Astrocyte (in vitro differentiated cells and primary cell): ENCODE measurements at regions not wholly inside any gene's neighbourhood (a gene's known extent, or its start where the extent isn't known, plus 50 kb on each side); places are given as distances from the start of the nearest gene placed in this dataset.
"Not testable (repeated sequence)": the region's sequence is repeated elsewhere in the genome, so short reads cannot be mapped to it uniquely, and the experiment has no call there.

ENCODE experiments used
- DNase-seq: peaks from one replicate; pipeline ENCODE4 v3.0.0-alpha.2; 2010; ENCODE audit warnings: low read depth
- FAIRE-seq: peaks from 2 replicates; lab custom pipeline; 2011; peaks lifted over from hg19 to GRCh38; lab: Jason Lieb, UNC
- H2AFZ ChIP-seq: 2 replicates; pipeline ENCODE4 v1.6.0; 2012; ENCODE audit warnings: low read depth, low read length, inconsistent platforms
- H3K27ac ChIP-seq: 2 replicates; pipeline ENCODE4 v1.5.1; 2011; ENCODE audit warnings: low read depth, low read length, inconsistent platforms
- H3K27me3 ChIP-seq: 2 replicates; pipeline ENCODE4 v1.6.0; 2011; ENCODE audit warnings: low read length, inconsistent platforms; ENCODE audit not compliant: insufficient read depth
- H3K36me3 ChIP-seq: 2 replicates; pipeline ENCODE4 v1.5.1; 2011; ENCODE audit warnings: low read length, inconsistent platforms; ENCODE audit not compliant: insufficient read depth
- H3K4me1 ChIP-seq: 2 replicates; pipeline ENCODE4 v1.5.1; 2011; ENCODE audit warnings: low read length, inconsistent platforms; ENCODE audit not compliant: insufficient read depth
- H3K4me2 ChIP-seq: 2 replicates; pipeline ENCODE4 v1.6.0; 2012; ENCODE audit warnings: low read length, inconsistent platforms
- H3K4me3 ChIP-seq: 2 replicates; pipeline ENCODE4 v1.5.1; 2011; ENCODE audit warnings: low read depth, mild to moderate bottlenecking, low read length, inconsistent platforms; ENCODE audit not compliant: insufficient read depth
- H3K79me2 ChIP-seq: 2 replicates; pipeline ENCODE4 v1.6.0; 2012; ENCODE audit warnings: mild to moderate bottlenecking, low read length, inconsistent platforms; ENCODE audit not compliant: insufficient read depth
- H3K9ac ChIP-seq: 2 replicates; pipeline ENCODE4 v1.6.0; 2012; ENCODE audit warnings: mild to moderate bottlenecking, low read length, inconsistent platforms
- H3K9me3 ChIP-seq: 2 replicates; pipeline ENCODE4 v1.5.1; 2012; ENCODE audit warnings: low read depth, mild to moderate bottlenecking, low read length, inconsistent platforms; ENCODE audit not compliant: insufficient read depth
- H4K20me1 ChIP-seq: 2 replicates; pipeline ENCODE4 v1.6.0; 2012; ENCODE audit warnings: low read length, inconsistent platforms; ENCODE audit not compliant: insufficient read depth
- H3K27ac Mint-ChIP-seq: one replicate; pipeline ENCODE4 v1.8.0; 2021; ENCODE audit warnings: mild to moderate bottlenecking, mixed read lengths; ENCODE audit not compliant: unreplicated experiment
- H3K27me3 Mint-ChIP-seq: one replicate; pipeline ENCODE4 v1.8.0; 2021; ENCODE audit warnings: low read depth, mixed read lengths; ENCODE audit not compliant: unreplicated experiment
- H3K36me3 Mint-ChIP-seq: one replicate; pipeline ENCODE4 v1.8.0; 2021; ENCODE audit warnings: low read depth, mixed read lengths; ENCODE audit not compliant: unreplicated experiment
- H3K4me1 Mint-ChIP-seq: one replicate; pipeline ENCODE4 v1.8.0; 2021; ENCODE audit warnings: low read depth, mixed read lengths; ENCODE audit not compliant: unreplicated experiment
- H3K4me3 Mint-ChIP-seq: one replicate; pipeline ENCODE4 v1.8.0; 2021; ENCODE audit warnings: mild to moderate bottlenecking, moderate library complexity, mixed read lengths; ENCODE audit not compliant: unreplicated experiment
- H3K9me3 Mint-ChIP-seq: one replicate; pipeline ENCODE4 v1.8.0; 2021; ENCODE audit warnings: mild to moderate bottlenecking, mixed read lengths; ENCODE audit not compliant: unreplicated experiment
- CTCF ChIP-seq: IDR thresholded peaks from 2 replicates; pipeline ENCODE4 v1.5.1; 2011; ENCODE audit warnings: low read depth, mild to moderate bottlenecking, inconsistent platforms, low read length, moderate library complexity; ENCODE audit not compliant: insufficient read depth
- EZH2 ChIP-seq: IDR thresholded peaks from 2 replicates; pipeline ENCODE4 v1.6.1; 2012; ENCODE audit warnings: mild to moderate bottlenecking, low read length, inconsistent platforms; ENCODE audit not compliant: insufficient read depth

GRCh38 chr13:25018729-25019115, 77.2 kb upstream of the PABPC3 start:
- H3K79me2 ChIP-seq, result no peaks in the 10 kb centered on the region
- Mint-ChIP-seq H3K27ac (no peak overlapping the region), H3K36me3 (no peaks in the 10 kb centered on the region), H3K4me3 (no peak overlapping the region), H3K9me3 (peaks cover 3% of the 10 kb centered on the region), H3K27me3 (peaks cover 51% of the 10 kb centered on the region), H3K4me1 (no peaks in the 10 kb centered on the region)
- H3K9me3 ChIP-seq, result no peaks in the 10 kb centered on the region
- no peaks in the 10 kb centered on the region for H3K4me1 ChIP-seq
- no peaks in the 10 kb centered on the region for H4K20me1 ChIP-seq
- no peak overlapping the region for H3K27ac ChIP-seq
- no peak for DNase-seq
- FAIRE-seq, result no peak
- H3K4me3 ChIP-seq, result no peak overlapping the region
- no peak overlapping the region for H3K9ac ChIP-seq
- no peak for TF ChIP-seq EZH2
- TF ChIP-seq CTCF, result no peak
- peaks cover 6% of the 10 kb centered on the region for H3K27me3 ChIP-seq
- peak overlapping the region; percentile 66 for H3K4me2 ChIP-seq
- H3K36me3 ChIP-seq, result no peaks in the 10 kb centered on the region
- H2AFZ ChIP-seq, result peak overlapping the region; percentile 34

GRCh38 chr13:25019741-25020140, 76.2 kb upstream of the PABPC3 start:
- not testable (repeated sequence) for H3K4me3 ChIP-seq, H3K9me3 Mint-ChIP-seq, H3K4me1 ChIP-seq, H3K4me2 ChIP-seq, H3K27ac Mint-ChIP-seq, H4K20me1 ChIP-seq, H3K36me3 Mint-ChIP-seq, H2AFZ ChIP-seq, H3K27me3 ChIP-seq, DNase-seq, H3K27ac ChIP-seq, H3K4me1 Mint-ChIP-seq, FAIRE-seq, H3K4me3 Mint-ChIP-seq, H3K9me3 ChIP-seq, H3K79me2 ChIP-seq, H3K9ac ChIP-seq, H3K36me3 ChIP-seq
- H3K27me3 Mint-ChIP-seq, result peaks cover 47% of the 10 kb centered on the region

- Histone ChIP-seq H3K9ac (no peak overlapping the region), H3K9me3 (no peaks in the 10 kb centered on the region), H3K36me3 (no peaks in the 10 kb centered on the region), H4K20me1 (no peaks in the 10 kb centered on the region), H3K4me3 (no peak overlapping the region), H3K27me3 (peaks cover 2% of the 10 kb centered on the region), H3K79me2 (no peaks in the 10 kb centered on the region), H3K4me2 (no peak overlapping the region), H2AFZ (no peak overlapping the region), H3K4me1 (no peaks in the 10 kb centered on the region), H3K27ac (no peak overlapping the region)
- FAIRE-seq, result no peak
- H3K27ac Mint-ChIP-seq, result no peak overlapping the region
- peaks cover 27% of the 10 kb centered on the region for H3K27me3 Mint-ChIP-seq
- no peak overlapping the region for H3K4me3 Mint-ChIP-seq
- no peaks in the 10 kb centered on the region for H3K36me3 Mint-ChIP-seq
- H3K4me1 Mint-ChIP-seq, result no peaks in the 10 kb centered on the region
- DNase-seq, result no peak
- no peak for TF ChIP-seq CTCF
- TF ChIP-seq EZH2, result no peak
- peaks cover 3% of the 10 kb centered on the region for H3K9me3 Mint-ChIP-seq
Observed at GRCh38 chr13:25024175-25024574, 71.8 kb upstream of the PABPC3 start.
